Peyer's patch (tissue), 4 donors: ENCODE measurements at regions not wholly inside any gene's neighbourhood (a gene's known extent, or its start where the extent isn't known, plus 50 kb on each side); places are given as distances from the start of the nearest gene placed in this dataset.

ENCODE experiments used
- DNase-seq, 3 donors: peaks; one replicate each; pipeline ENCODE4 v3.0.0-alpha.2; 2017 to 2019
- H3K27ac ChIP-seq, 4 donors: fragments of 200-600 bp; sonication (generic); one replicate each; pipeline ENCODE4 v1.5.1; 2016 to 2019
- H3K27me3 ChIP-seq, 2 donors: fragments of 200-600 bp; sonication (generic); one replicate each; pipeline ENCODE4 v1.5.1; 2019
- H3K36me3 ChIP-seq, 3 donors: fragments of 200-600 bp; sonication (generic); one replicate each; pipeline ENCODE4 v1.5.1; 2016 to 2019
- H3K4me1 ChIP-seq, 4 donors: fragments of 200-600 bp; sonication (generic); one replicate each; pipeline ENCODE4 v1.5.1; 2016 to 2019
- H3K4me3 ChIP-seq, 4 donors: fragments of 200-600 bp; sonication (generic); 1 replicate in 3 of 4; 2 replicates in 1 of 4; pipeline ENCODE4 v1.5.1; 2016 to 2019; ENCODE audit warnings: mild to moderate bottlenecking in 1 of 4
- H3K9me3 ChIP-seq, 4 donors: fragments of 200-600 bp; sonication (generic); one replicate each; pipeline ENCODE4 v1.5.1; 2016 to 2019; ENCODE audit warnings: mild to moderate bottlenecking in 1 of 4
- CTCF ChIP-seq, 6 experiments: fragments of 450-650 bp in 4 of 6; fragments of 200-600 bp in 2 of 6; sonication (generic) in 1 of 6; IDR thresholded peaks; one replicate each; pipeline ENCODE4 v1.5.1; 2017 to 2019; ENCODE audit warnings: antibody characterized with exemption in 6 of 6, mild to moderate bottlenecking in 3 of 6, moderate library complexity in 1 of 6
- POLR2A ChIP-seq, 2 donors: fragments of 450-650 bp; IDR thresholded peaks; one replicate each; pipeline ENCODE4 v1.5.1; 2017; ENCODE audit warnings: antibody characterized with exemption in 2 of 2, mild to moderate bottlenecking in 2 of 2, moderate library complexity in 2 of 2

GRCh38 chr13:75092143-75092542 is 389.8 kb downstream of the TBC1D4 start:
- Histone ChIP-seq H3K4me3 (no peak overlapping the region), H3K36me3 (no peaks in the 10 kb centered on the region), H3K27me3 (no peaks in the 10 kb centered on the region), H3K4me1 (no peaks in the 10 kb centered on the region), H3K27ac (no peak overlapping the region), H3K9me3 (no peaks in the 10 kb centered on the region)
- no peak for DNase-seq
- TF ChIP-seq POLR2A (IDR thresholded peaks at IDR 0.05) (no peak), CTCF (IDR thresholded peaks at IDR 0.05) (no peak)

- no peak for DNase-seq
- Histone ChIP-seq H3K36me3 (no peaks in the 10 kb centered on the region), H3K27me3 (no peaks in the 10 kb centered on the region), H3K4me1 (no peaks in the 10 kb centered on the region), H3K27ac (no peak overlapping the region), H3K9me3 (no peaks in the 10 kb centered on the region), H3K4me3 (no peak overlapping the region)
- no peak for TF ChIP-seq POLR2A (IDR thresholded peaks at IDR 0.05)
- TF ChIP-seq CTCF (IDR thresholded peaks at IDR 0.05), result no peak
These were observed 390.3 kb downstream of the TBC1D4 start for GRCh38 chr13:75091718-75092117.

- no peak overlapping the region for H3K27ac ChIP-seq
- H3K4me1 ChIP-seq, result no peaks in the 10 kb centered on the region
- TF ChIP-seq POLR2A (IDR thresholded peaks at IDR 0.05), result no peak
- no peak for TF ChIP-seq CTCF (IDR thresholded peaks at IDR 0.05)
- no peak for DNase-seq
- H3K4me3 ChIP-seq, result no peak overlapping the region
- H3K9me3 ChIP-seq, result no peaks in the 10 kb centered on the region
- H3K36me3 ChIP-seq, result no peaks in the 10 kb centered on the region
- no peaks in the 10 kb centered on the region for H3K27me3 ChIP-seq
These were observed 390.9 kb downstream of the TBC1D4 start for GRCh38 chr13:75090872-75091615.

GRCh38 chr13:75088915-75089314 is 393.1 kb downstream of the TBC1D4 start:
- TF ChIP-seq POLR2A (IDR thresholded peaks at IDR 0.05) (no peak), CTCF (IDR thresholded peaks at IDR 0.05) (no peak)
- no peaks in the 10 kb centered on the region for H3K9me3 ChIP-seq
- no peaks in the 10 kb centered on the region for H3K27me3 ChIP-seq
- no peak overlapping the region for H3K4me3 ChIP-seq
- H3K36me3 ChIP-seq, result no peaks in the 10 kb centered on the region
- no peak for DNase-seq
- H3K27ac ChIP-seq, result no peak overlapping the region
- H3K4me1 ChIP-seq, result no peaks in the 10 kb centered on the region

- no peaks in the 10 kb centered on the region for H3K4me1 ChIP-seq
- H3K9me3 ChIP-seq, result no peaks in the 10 kb centered on the region
- H3K27ac ChIP-seq, result no peak overlapping the region
- no peak for TF ChIP-seq POLR2A (IDR thresholded peaks at IDR 0.05)
- TF ChIP-seq CTCF (IDR thresholded peaks at IDR 0.05), result no peak
- H3K4me3 ChIP-seq, result no peak overlapping the region
- no peaks in the 10 kb centered on the region for H3K27me3 ChIP-seq
- no peaks in the 10 kb centered on the region for H3K36me3 ChIP-seq
- no peak for DNase-seq
These were observed 402.7 kb downstream of the TBC1D4 start for GRCh38 chr13:75079226-75079625.

GRCh38 chr13:75076476-75076875 is 405.5 kb downstream of the TBC1D4 start:
- TF ChIP-seq POLR2A (IDR thresholded peaks at IDR 0.05), result no peak
- no peak for TF ChIP-seq CTCF (IDR thresholded peaks at IDR 0.05)
- H3K9me3 ChIP-seq, result no peaks in the 10 kb centered on the region
- H3K4me3 ChIP-seq, result no peak overlapping the region
- no peak for DNase-seq
- H3K4me1 ChIP-seq, result no peaks in the 10 kb centered on the region
- no peaks in the 10 kb centered on the region for H3K27me3 ChIP-seq
- H3K27ac ChIP-seq, result no peak overlapping the region
- no peaks in the 10 kb centered on the region for H3K36me3 ChIP-seq
